ENCODE measurements at regions not wholly inside any gene's neighbourhood (a gene's known extent, or its start where the extent isn't known, plus 50 kb on each side); places are given as distances from the start of the nearest gene placed in this dataset.

- TF ChIP-seq CTCF (IDR thresholded peaks at IDR 0.05) (no peak), REST (IDR thresholded peaks at IDR 0.05; ENCODE audit: insufficient read depth in 1 of 2, low read depth in 2 of 2, low read length in 1 of 2) (no peak), SIN3A (IDR thresholded peaks at IDR 0.05; ENCODE audit: borderline replicate concordance, insufficient read depth, low read depth, low read length) (no peak)
Measured at GRCh38 chr6:3663811-3664210, 87.7 kb downstream of the PXDC1 start.
